Fibroblast of the aortic adventitia (primary cell): ENCODE measurements at regions not wholly inside any gene's neighbourhood (a gene's known extent, or its start where the extent isn't known, plus 50 kb on each side); places are given as distances from the start of the nearest gene placed in this dataset.

Experiments used
- DNase-seq: peaks from one replicate; pipeline ENCODE4 v3.0.0-alpha.2; 2010; ENCODE audit warnings: low read depth
- H3K4me3 ChIP-seq: 2 replicates; pipeline ENCODE4 v1.5.1; 2011; ENCODE audit warnings: low read depth, mild to moderate bottlenecking, control low read depth, low read length, moderate library complexity
- TF ChIP-seq, protein P1 (sequence below): IDR thresholded peaks from 2 replicates; pipeline ENCODE4 v1.5.1; 2011; ENCODE audit warnings: mild to moderate bottlenecking, low read length, control low read depth, inconsistent platforms; ENCODE audit not compliant: insufficient read depth

DNA sequence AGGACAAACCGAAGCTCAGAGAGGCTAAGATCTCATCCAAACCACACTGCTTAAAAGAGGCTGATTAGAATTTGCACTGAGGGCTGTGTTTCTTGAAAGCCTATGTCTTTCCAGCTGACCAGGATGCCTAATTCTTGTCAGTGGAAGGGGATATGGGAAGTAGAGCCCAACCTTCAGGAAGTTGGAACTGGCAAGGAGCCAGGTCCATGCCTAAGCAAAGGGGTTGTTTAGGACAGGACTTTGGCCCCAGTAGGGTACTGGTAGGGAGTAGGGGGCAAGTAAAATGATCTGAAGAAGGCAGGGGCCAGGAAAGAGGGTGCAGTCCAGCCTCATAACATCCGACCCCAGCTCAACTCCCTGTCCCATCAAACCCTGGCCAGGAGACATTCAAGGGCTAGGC lies 130.9 kb downstream of the GAS1 start:
- TF ChIP-seq, protein P1, sequence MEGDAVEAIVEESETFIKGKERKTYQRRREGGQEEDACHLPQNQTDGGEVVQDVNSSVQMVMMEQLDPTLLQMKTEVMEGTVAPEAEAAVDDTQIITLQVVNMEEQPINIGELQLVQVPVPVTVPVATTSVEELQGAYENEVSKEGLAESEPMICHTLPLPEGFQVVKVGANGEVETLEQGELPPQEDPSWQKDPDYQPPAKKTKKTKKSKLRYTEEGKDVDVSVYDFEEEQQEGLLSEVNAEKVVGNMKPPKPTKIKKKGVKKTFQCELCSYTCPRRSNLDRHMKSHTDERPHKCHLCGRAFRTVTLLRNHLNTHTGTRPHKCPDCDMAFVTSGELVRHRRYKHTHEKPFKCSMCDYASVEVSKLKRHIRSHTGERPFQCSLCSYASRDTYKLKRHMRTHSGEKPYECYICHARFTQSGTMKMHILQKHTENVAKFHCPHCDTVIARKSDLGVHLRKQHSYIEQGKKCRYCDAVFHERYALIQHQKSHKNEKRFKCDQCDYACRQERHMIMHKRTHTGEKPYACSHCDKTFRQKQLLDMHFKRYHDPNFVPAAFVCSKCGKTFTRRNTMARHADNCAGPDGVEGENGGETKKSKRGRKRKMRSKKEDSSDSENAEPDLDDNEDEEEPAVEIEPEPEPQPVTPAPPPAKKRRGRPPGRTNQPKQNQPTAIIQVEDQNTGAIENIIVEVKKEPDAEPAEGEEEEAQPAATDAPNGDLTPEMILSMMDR, result no peak
- no peak for DNase-seq
- no peak overlapping the region for H3K4me3 ChIP-seq

DNA sequence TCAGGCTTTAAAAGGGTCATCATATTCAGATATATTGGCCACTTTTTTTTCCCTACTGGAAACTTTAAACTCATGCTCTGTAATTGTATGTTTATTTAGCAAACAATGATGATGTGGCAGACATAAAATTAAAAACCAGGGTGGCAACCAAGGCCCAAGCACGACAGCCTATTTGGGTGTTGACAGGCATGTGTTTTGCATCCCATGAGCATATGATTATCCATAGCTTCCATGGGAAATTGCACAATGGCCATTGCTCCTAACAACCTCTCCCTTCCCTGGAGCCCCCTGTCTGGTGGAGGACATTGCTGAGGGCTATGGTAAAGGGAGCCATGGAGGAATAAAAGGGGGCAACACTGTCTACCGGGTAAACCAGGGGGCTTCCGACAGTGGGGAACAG lies 134.7 kb downstream of the GAS1 start:
- H3K4me3 ChIP-seq, result no peak overlapping the region
- DNase-seq, result no peak
- TF ChIP-seq, protein P1, result no peak

DNA sequence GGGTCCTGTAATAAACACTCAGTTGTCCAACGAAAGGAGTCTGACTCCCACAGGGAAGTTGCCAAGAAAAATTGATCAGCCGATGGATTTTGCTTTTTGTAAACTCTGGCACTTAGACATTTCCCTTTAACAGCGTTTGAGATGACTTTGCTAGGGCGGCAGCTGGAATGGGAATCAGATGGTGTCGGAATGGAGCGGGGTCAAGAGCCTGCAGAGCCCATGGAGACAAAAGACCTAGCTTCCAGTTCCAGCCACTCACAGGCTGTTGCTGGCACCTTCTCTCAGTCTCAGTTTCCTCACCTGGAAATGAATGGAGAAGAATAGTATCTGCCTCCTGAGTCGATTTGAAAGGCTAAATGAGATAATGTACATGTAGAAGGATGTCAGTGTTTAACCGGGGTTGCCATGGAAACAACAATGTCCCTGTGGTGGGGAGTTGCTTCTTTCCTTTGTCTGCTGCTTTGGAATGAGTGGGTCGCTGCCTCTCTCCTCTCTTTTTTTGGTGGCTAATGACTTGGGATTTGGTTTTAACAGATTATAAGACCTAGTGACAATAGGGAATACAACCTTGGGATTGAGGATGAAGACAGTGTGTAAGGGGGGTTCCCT lies 137.4 kb downstream of the GAS1 start:
- DNase-seq, result no peak
- TF ChIP-seq, protein P1, result no peak
- no peak overlapping the region for H3K4me3 ChIP-seq

DNA sequence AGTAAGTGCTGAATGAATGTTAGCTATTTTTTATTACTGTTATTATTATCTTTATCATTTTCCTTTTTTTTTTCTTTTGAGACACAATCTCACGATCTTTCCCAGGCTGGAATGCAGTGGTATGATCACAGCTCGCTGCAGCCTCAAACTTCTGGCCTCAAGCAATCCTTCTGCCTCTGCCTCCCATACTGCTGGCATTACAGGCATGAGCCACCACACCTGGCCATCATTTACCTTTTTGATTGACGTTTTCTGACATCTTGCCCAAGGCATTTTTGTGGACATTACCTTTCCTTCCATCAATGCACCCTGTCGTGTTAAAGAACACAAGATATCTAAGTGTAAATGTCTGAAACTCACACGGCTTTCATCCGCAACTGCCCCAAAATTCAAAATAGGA lies 138.2 kb downstream of the GAS1 start:
- no peak for DNase-seq
- no peak overlapping the region for H3K4me3 ChIP-seq
- TF ChIP-seq, protein P1, result no peak

DNA sequence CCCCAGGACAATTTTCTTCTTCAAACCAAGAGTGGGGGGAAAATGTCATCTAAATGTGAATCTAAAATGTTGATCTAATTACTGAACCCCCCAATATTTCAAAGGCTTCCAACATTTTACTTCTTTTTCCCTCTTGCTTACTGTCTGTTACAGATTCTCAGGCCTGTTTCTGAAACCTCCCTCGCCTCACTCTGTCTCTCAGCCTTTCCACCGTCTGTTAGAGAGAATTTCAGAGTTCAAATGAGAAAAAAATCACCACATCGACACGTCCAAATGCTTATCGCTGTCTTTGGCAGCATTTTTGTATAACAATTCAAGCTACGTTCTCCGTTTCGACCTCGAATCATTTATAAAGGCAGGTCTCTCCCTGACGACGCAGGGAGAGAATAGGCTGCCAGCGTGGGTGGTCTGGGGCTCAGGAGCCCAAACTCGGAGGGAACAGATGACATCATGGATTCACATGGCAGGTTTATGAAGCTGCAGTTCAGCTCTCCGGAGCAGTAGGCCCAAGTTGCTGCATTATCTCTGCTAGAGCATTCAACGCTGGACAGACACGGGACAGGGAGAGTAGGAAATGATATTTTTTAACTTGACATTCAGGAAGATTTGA lies 139.8 kb downstream of the GAS1 start:
- TF ChIP-seq, protein P1, result no peak
- DNase-seq, result peak; percentile 58
- H3K4me3 ChIP-seq, result no peak overlapping the region

DNA sequence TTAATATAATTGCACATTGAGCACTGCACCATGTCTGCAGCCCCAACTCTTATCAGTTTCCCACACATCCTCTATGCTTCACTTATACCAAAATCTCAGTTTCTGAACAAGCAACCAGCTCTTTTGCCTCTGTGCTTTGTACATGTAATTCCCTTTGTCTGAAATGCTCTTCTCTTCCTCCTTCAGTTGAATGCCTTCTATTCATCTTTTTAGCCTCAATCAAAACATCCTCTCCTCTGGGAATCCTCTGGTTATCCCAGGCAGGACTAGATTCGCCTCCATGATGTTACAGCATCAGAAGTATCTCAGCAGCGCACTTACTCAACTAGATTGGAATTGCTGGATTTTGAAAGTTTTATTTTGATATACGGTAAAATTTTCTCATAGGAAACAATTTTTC lies 143.3 kb downstream of the GAS1 start:
- TF ChIP-seq, protein P1, result no peak
- no peak overlapping the region for H3K4me3 ChIP-seq
- DNase-seq, result no peak
